Endothelial cell (in vitro differentiated cells): ENCODE measurements at regions not wholly inside any gene's neighbourhood (a gene's known extent, or its start where the extent isn't known, plus 50 kb on each side); places are given as distances from the start of the nearest gene placed in this dataset.

ENCODE experiments used
- DNase-seq: peaks from one replicate; pipeline ENCODE4 v3.0.0; 2021; ENCODE audit warnings: low spot score
- H3K27ac Mint-ChIP-seq: one replicate; pipeline ENCODE4 v1.8.0; 2021; ENCODE audit warnings: mixed read lengths, inconsistent platforms; ENCODE audit not compliant: unreplicated experiment
- H3K27me3 Mint-ChIP-seq: one replicate; pipeline ENCODE4 v1.8.0; 2021; ENCODE audit warnings: mild to moderate bottlenecking, moderate library complexity, mixed read lengths, inconsistent platforms; ENCODE audit not compliant: unreplicated experiment
- H3K36me3 Mint-ChIP-seq: one replicate; pipeline ENCODE4 v1.8.0; 2021; ENCODE audit warnings: mild to moderate bottlenecking, low read depth, mixed read lengths, inconsistent platforms; ENCODE audit not compliant: unreplicated experiment
- H3K4me1 Mint-ChIP-seq: one replicate; pipeline ENCODE4 v1.8.0; 2021; ENCODE audit warnings: mild to moderate bottlenecking, mixed read lengths, inconsistent platforms; ENCODE audit not compliant: unreplicated experiment
- H3K4me3 Mint-ChIP-seq: one replicate; pipeline ENCODE4 v1.8.0; 2021; ENCODE audit warnings: mild to moderate bottlenecking, mixed read lengths, inconsistent platforms; ENCODE audit not compliant: unreplicated experiment
- H3K9me3 Mint-ChIP-seq: one replicate; pipeline ENCODE4 v1.8.0; 2021; ENCODE audit warnings: mixed read lengths, inconsistent platforms; ENCODE audit not compliant: unreplicated experiment
- TF ChIP-seq, protein P1 (sequence below): fragments of 200-600 bp; sonication (generic); IDR thresholded peaks from one replicate; pipeline ENCODE4 v1.5.0; 2021; ENCODE audit warnings: antibody characterized with exemption; ENCODE audit not compliant: unreplicated experiment

DNA sequence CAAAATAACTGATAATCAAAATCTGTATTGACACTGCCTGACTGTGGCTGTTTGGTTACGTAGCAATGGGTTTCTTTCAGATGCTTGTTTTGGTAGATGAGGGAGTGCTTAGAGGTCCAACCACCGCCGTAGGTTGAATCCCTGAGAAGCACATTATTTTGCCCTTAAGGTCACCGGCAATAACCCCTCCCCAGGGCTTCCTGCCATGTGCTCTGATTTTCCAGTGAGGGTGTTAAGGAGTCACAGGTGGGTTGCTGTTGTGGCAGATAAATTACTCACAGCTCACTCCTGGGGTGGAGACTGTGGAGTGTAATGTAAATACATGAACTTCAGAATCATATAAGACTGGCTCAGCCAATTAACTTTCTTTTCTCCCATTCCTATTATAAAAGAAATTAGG lies 81.5 kb upstream of the ZP4 start:
- Mint-ChIP-seq H3K9me3 (no peaks in the 10 kb centered on the region), H3K36me3 (no peaks in the 10 kb centered on the region), H3K27ac (no peak overlapping the region), H3K4me1 (no peaks in the 10 kb centered on the region), H3K4me3 (no peak overlapping the region), H3K27me3 (no peaks in the 10 kb centered on the region)
- TF ChIP-seq, protein P1, sequence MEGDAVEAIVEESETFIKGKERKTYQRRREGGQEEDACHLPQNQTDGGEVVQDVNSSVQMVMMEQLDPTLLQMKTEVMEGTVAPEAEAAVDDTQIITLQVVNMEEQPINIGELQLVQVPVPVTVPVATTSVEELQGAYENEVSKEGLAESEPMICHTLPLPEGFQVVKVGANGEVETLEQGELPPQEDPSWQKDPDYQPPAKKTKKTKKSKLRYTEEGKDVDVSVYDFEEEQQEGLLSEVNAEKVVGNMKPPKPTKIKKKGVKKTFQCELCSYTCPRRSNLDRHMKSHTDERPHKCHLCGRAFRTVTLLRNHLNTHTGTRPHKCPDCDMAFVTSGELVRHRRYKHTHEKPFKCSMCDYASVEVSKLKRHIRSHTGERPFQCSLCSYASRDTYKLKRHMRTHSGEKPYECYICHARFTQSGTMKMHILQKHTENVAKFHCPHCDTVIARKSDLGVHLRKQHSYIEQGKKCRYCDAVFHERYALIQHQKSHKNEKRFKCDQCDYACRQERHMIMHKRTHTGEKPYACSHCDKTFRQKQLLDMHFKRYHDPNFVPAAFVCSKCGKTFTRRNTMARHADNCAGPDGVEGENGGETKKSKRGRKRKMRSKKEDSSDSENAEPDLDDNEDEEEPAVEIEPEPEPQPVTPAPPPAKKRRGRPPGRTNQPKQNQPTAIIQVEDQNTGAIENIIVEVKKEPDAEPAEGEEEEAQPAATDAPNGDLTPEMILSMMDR: no peak
- DNase-seq: no peak

DNA sequence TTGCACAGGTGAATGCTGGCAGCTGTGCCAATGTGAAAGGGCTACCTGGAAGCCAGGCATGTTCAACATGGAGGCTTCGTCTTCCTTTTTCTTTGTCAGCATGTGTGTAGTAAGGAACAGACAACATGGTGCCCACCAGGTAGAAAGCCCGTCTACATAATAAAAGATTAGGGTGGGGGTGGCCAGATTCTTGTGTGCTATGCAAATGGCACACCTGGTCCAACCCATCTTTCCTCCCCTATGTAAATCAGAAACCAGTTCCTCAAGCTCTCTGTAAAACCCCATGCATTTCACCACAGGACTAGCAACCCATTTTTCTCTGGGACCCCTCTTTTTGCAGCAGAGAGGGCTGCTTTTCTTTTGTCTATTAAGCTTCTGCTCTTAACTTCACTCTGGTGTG lies 72.3 kb upstream of the ZP4 start:
- Mint-ChIP-seq H3K27me3 (peaks cover 2% of the 10 kb centered on the region), H3K4me3 (no peak overlapping the region), H3K9me3 (no peaks in the 10 kb centered on the region), H3K27ac (no peak overlapping the region), H3K4me1 (no peaks in the 10 kb centered on the region), H3K36me3 (no peaks in the 10 kb centered on the region)
- DNase-seq: no peak
- TF ChIP-seq, protein P1: no peak

DNA sequence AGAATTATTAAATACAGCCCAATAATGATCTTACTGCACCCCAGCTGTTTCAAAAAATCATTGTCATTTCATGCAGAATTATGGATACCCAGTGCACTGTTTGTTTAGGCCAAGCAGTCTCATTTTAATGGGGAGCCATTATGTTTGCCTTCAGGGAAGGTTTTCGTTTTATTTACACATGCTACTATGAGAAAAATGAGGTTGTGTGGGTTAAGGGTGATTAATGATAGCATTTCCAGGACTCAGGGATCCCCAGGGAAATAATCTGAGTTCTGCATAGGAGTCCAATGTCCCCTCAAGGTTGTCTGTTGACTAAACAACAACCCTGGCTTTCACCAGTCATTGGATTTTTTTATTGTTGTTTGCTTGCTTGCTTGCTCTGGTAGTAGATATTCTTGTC lies 71.0 kb upstream of the ZP4 start:
- Mint-ChIP-seq H3K36me3 (no peaks in the 10 kb centered on the region), H3K27ac (no peak overlapping the region), H3K27me3 (peaks cover 2% of the 10 kb centered on the region), H3K4me3 (no peak overlapping the region), H3K4me1 (no peaks in the 10 kb centered on the region), H3K9me3 (no peaks in the 10 kb centered on the region)
- TF ChIP-seq, protein P1: no peak
- DNase-seq: no peak

DNA sequence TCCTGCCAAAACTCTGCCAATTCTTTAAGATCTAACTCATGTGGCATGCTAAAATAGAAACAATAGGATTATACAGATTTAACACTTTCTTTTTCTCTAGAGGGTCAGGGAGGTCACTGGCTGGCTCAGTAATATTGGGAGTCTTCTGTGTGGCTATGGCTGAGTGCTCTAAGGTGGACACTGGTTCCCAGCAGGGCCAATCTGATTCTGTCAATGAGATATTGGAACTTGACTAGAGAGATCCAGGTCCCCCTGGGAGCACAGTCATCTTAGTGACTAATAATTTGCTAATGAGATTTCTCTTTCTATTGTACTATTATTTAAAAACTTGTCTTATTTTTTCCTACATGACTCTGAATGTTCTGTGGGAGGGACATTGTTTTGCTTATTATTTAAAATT lies 69.1 kb upstream of the ZP4 start:
- Mint-ChIP-seq H3K27ac (no peak overlapping the region), H3K27me3 (peaks cover 2% of the 10 kb centered on the region), H3K4me3 (no peak overlapping the region), H3K9me3 (no peaks in the 10 kb centered on the region), H3K4me1 (no peaks in the 10 kb centered on the region), H3K36me3 (no peaks in the 10 kb centered on the region)
- TF ChIP-seq, protein P1: no peak
- no peak for DNase-seq

DNA sequence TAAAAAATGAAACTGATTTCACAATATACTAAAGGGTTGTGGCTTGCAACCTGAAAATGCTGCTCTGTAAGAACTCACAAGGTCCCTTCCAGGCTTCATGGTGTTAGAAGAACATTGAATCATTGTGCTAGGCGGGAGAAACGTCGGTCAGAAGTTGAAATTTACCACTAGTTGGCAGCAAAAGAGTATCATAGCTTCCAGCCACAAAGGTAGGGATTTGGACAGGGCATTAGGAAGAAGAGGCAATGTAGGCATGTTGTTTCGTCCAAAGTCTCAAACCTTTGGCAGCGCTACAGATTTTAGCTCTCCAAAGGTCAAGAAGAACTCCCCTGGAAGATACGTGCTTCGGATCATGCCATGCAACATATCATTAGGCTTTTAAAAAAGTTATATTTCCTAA lies 62.5 kb upstream of the ZP4 start:
- Mint-ChIP-seq H3K27me3 (no peaks in the 10 kb centered on the region), H3K4me1 (no peaks in the 10 kb centered on the region), H3K27ac (no peak overlapping the region), H3K9me3 (no peaks in the 10 kb centered on the region), H3K36me3 (no peaks in the 10 kb centered on the region), H3K4me3 (no peak overlapping the region)
- TF ChIP-seq, protein P1: no peak
- no peak for DNase-seq
